Osteoblast (primary cell): ENCODE measurements at regions not wholly inside any gene's neighbourhood (a gene's known extent, or its start where the extent isn't known, plus 50 kb on each side); places are given as distances from the start of the nearest gene placed in this dataset.

Source experiments
- DNase-seq: peaks from one replicate; pipeline ENCODE4 v3.0.0; 2011; ENCODE audit warnings: low spot score, mixed read lengths; ENCODE audit not compliant: insufficient read length; ENCODE audit errors: missing footprints
- H2AFZ ChIP-seq: 2 replicates; pipeline ENCODE4 v1.6.0; 2011; ENCODE audit warnings: mild to moderate bottlenecking, low read length
- H3K27ac ChIP-seq: 2 replicates; pipeline ENCODE4 v1.5.1; 2011; ENCODE audit warnings: mild to moderate bottlenecking, low read depth, low read length, moderate library complexity
- H3K27me3 ChIP-seq: 2 replicates; pipeline ENCODE4 v1.6.0; 2012; ENCODE audit warnings: mild to moderate bottlenecking, control low read depth, inconsistent platforms, low read length, moderate library complexity; ENCODE audit not compliant: insufficient read depth
- H3K36me3 ChIP-seq: 2 replicates; pipeline ENCODE4 v1.5.1; 2011; ENCODE audit warnings: mild to moderate bottlenecking, low read length, control low read depth, moderate library complexity; ENCODE audit not compliant: insufficient read depth
- H3K4me1 ChIP-seq: 2 replicates; pipeline ENCODE4 v1.5.1; 2011; ENCODE audit warnings: mild to moderate bottlenecking, low read length, control low read depth, moderate library complexity; ENCODE audit not compliant: insufficient read depth
- H3K4me2 ChIP-seq: 2 replicates; pipeline ENCODE4 v1.6.0; 2011; ENCODE audit warnings: mild to moderate bottlenecking, low read length; ENCODE audit not compliant: insufficient read depth
- H3K4me3 ChIP-seq: fragments of 200-600 bp; sonication (generic); 3 replicates; pipeline ENCODE4 v1.5.1; 2012; ENCODE audit warnings: mild to moderate bottlenecking, low read length, inconsistent platforms; ENCODE audit not compliant: insufficient read depth
- H3K79me2 ChIP-seq: 2 replicates; pipeline ENCODE4 v1.6.0; 2012; ENCODE audit warnings: mild to moderate bottlenecking, low read length, control low read depth, inconsistent platforms; ENCODE audit not compliant: insufficient read depth
- H3K9me3 ChIP-seq: 2 replicates; pipeline ENCODE4 v1.5.1; 2011; ENCODE audit warnings: low read depth, low read length, control low read depth
- H4K20me1 ChIP-seq: 2 replicates; pipeline ENCODE4 v1.6.0; 2012; ENCODE audit warnings: mild to moderate bottlenecking, low read length, control low read depth; ENCODE audit not compliant: insufficient read depth
- CTCF ChIP-seq: IDR thresholded peaks from 2 replicates; pipeline ENCODE4 v1.5.1; 2011; ENCODE audit warnings: mild to moderate bottlenecking, low read depth, low read length, moderate library complexity; ENCODE audit errors: extremely low read depth

- H3K36me3 ChIP-seq, result no peaks in the 10 kb centered on the region
- no peaks in the 10 kb centered on the region for H3K9me3 ChIP-seq
- H3K4me1 ChIP-seq, result no peaks in the 10 kb centered on the region
- H3K27ac ChIP-seq, result no peak overlapping the region
- no peak overlapping the region for H3K4me3 ChIP-seq
- H2AFZ ChIP-seq, result no peak overlapping the region
- H4K20me1 ChIP-seq, result no peaks in the 10 kb centered on the region
- no peak for DNase-seq
- TF ChIP-seq CTCF, result no peak
- no peaks in the 10 kb centered on the region for H3K79me2 ChIP-seq
- no peak overlapping the region for H3K4me2 ChIP-seq
- H3K27me3 ChIP-seq, result no peaks in the 10 kb centered on the region
These were observed 494.2 kb downstream of the TDRD15 start for GRCh38 chr2:21617885-21618434.

DNA sequence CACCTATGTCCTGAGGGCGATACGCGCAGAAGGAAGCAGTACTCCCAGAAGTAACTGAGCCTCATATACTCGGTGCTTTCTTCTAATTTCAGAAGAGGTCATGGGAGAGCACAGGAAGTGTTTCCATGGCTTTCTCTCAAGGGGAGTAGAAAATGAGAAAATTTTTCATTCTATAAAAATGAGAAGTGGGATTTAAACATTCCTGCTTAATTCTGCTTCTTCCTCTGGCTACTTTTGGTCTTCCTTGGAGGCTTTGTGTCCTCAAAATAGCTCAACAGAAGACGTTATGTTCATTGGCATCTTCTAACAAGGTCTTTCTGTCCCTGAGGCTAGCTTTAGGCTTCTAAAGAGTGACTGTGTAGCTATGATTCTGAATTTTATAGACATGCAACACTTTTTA lies 497.0 kb downstream of the TDRD15 start:
- TF ChIP-seq CTCF, result no peak
- H3K4me2 ChIP-seq, result no peak overlapping the region
- no peaks in the 10 kb centered on the region for H4K20me1 ChIP-seq
- H3K9me3 ChIP-seq, result no peaks in the 10 kb centered on the region
- DNase-seq, result no peak
- H3K4me3 ChIP-seq, result no peak overlapping the region
- no peak overlapping the region for H2AFZ ChIP-seq
- H3K27me3 ChIP-seq, result no peaks in the 10 kb centered on the region
- no peaks in the 10 kb centered on the region for H3K79me2 ChIP-seq
- no peak overlapping the region for H3K27ac ChIP-seq
- H3K4me1 ChIP-seq, result no peaks in the 10 kb centered on the region
- H3K36me3 ChIP-seq, result no peaks in the 10 kb centered on the region

DNA sequence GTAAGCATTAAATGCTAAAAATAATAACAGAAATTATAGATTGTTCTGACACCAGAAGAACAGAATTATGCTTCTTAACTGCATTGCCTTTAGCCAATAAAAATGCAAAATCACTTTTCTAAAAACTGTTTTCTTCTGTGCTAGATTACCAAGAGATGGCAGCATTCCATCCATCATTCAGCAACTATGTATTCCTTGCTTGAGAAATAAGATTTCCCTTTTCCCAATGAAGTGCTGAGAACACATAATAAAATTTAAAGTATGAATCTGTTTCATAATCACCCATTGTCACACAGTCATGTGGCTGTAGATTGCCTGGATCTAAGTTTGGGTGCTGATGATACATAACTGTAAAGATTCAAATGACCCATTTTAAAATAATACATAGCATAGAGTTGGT lies 504.2 kb downstream of the TDRD15 start:
- Histone ChIP-seq H3K79me2 (no peaks in the 10 kb centered on the region), H3K4me3 (no peak overlapping the region), H3K9me3 (no peaks in the 10 kb centered on the region), H3K27ac (no peak overlapping the region), H3K4me1 (no peaks in the 10 kb centered on the region), H4K20me1 (no peaks in the 10 kb centered on the region), H2AFZ (no peak overlapping the region), H3K27me3 (no peaks in the 10 kb centered on the region), H3K36me3 (no peaks in the 10 kb centered on the region), H3K4me2 (no peak overlapping the region)
- no peak for DNase-seq
- TF ChIP-seq CTCF, result no peak

GRCh38 chr2:21633015-21633414 lies 509.2 kb downstream of the TDRD15 start:
- TF ChIP-seq CTCF, result no peak
- H3K9me3 ChIP-seq, result no peaks in the 10 kb centered on the region
- H4K20me1 ChIP-seq, result no peaks in the 10 kb centered on the region
- no peaks in the 10 kb centered on the region for H3K4me1 ChIP-seq
- no peaks in the 10 kb centered on the region for H3K27me3 ChIP-seq
- H3K4me3 ChIP-seq, result no peak overlapping the region
- H2AFZ ChIP-seq, result no peak overlapping the region
- no peak overlapping the region for H3K4me2 ChIP-seq
- no peak overlapping the region for H3K27ac ChIP-seq
- no peak for DNase-seq
- no peaks in the 10 kb centered on the region for H3K36me3 ChIP-seq
- H3K79me2 ChIP-seq, result no peaks in the 10 kb centered on the region
